ENCODE measurements at regions not wholly inside any gene's neighbourhood (a gene's known extent, or its start where the extent isn't known, plus 50 kb on each side); places are given as distances from the start of the nearest gene placed in this dataset.

DNA sequence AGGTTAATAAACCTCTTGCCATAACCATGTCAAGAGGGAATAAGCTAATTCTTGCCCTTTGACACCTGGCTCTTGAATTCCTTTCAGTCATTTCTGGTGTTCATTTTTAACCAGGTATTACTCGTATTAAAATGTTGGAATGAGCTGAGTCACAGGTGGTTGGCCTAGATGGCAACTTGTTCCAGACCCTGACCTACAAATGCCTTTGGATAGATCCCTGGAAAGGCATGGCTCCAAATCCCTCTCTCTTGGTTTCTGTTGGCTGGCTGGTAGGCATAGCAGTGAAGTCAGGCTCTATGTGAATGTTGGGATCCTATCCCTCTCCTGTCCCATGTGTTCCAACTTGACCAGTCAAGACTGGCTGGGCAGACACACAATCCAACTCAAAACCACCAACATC lies 277.1 kb upstream of the PROK2 start:
- Mint-ChIP-seq H3K4me3 (ENCODE audit: unreplicated experiment) (no peak overlapping the region), H3K4me1 (ENCODE audit: low read depth, unreplicated experiment) (no peaks in the 10 kb centered on the region), H3K27ac (ENCODE audit: unreplicated experiment) (no peak overlapping the region), H3K36me3 (ENCODE audit: unreplicated experiment) (peaks cover 16% of the 10 kb centered on the region), H3K9me3 (ENCODE audit: unreplicated experiment) (peaks cover 3% of the 10 kb centered on the region), H3K27me3 (ENCODE audit: unreplicated experiment) (no peaks in the 10 kb centered on the region)
- TF ChIP-seq, protein P1, sequence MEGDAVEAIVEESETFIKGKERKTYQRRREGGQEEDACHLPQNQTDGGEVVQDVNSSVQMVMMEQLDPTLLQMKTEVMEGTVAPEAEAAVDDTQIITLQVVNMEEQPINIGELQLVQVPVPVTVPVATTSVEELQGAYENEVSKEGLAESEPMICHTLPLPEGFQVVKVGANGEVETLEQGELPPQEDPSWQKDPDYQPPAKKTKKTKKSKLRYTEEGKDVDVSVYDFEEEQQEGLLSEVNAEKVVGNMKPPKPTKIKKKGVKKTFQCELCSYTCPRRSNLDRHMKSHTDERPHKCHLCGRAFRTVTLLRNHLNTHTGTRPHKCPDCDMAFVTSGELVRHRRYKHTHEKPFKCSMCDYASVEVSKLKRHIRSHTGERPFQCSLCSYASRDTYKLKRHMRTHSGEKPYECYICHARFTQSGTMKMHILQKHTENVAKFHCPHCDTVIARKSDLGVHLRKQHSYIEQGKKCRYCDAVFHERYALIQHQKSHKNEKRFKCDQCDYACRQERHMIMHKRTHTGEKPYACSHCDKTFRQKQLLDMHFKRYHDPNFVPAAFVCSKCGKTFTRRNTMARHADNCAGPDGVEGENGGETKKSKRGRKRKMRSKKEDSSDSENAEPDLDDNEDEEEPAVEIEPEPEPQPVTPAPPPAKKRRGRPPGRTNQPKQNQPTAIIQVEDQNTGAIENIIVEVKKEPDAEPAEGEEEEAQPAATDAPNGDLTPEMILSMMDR (IDR thresholded peaks at IDR 0.05; ENCODE audit: partially characterized antibody, unreplicated experiment) = no peak
- no peak for DNase-seq

DNA sequence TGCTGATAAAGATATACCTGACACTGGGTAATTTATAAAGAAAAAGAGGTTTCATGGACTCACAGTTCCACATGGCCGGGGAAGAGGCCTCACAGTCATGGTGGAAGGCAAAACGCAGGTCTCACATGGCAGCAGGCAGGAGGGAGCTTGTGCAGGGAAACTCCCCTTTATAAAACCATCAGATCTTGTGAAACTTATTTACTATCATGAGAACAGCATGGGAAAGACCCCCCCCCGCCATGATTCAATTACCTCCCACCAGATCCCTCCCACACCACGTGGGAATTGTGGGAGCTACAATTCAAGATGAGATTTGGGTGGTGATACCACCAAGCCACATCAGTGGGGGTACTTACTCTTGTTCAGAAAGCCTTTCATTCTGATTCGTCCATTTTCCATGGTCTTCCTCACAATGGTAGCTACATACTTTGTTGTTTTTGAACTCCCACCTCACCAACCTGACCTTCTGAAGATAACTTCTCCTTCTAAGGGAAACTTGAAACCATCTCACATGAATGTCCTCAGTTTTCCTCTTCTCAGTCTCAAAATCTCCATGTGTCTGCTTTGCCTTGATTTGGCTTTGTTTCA lies 275.6 kb upstream of the PROK2 start:
- no peak overlapping the region for H3K4me3 Mint-ChIP-seq (ENCODE audit: unreplicated experiment)
- no peak for DNase-seq
- peaks cover 16% of the 10 kb centered on the region for H3K36me3 Mint-ChIP-seq (ENCODE audit: unreplicated experiment)
- no peaks in the 10 kb centered on the region for H3K4me1 Mint-ChIP-seq (ENCODE audit: low read depth, unreplicated experiment)
- H3K27me3 Mint-ChIP-seq (ENCODE audit: unreplicated experiment) = no peaks in the 10 kb centered on the region
- H3K9me3 Mint-ChIP-seq (ENCODE audit: unreplicated experiment) = peaks cover 3% of the 10 kb centered on the region
- TF ChIP-seq, protein P1 (IDR thresholded peaks at IDR 0.05; ENCODE audit: partially characterized antibody, unreplicated experiment) = no peak
- H3K27ac Mint-ChIP-seq (ENCODE audit: unreplicated experiment) = no peak overlapping the region

DNA sequence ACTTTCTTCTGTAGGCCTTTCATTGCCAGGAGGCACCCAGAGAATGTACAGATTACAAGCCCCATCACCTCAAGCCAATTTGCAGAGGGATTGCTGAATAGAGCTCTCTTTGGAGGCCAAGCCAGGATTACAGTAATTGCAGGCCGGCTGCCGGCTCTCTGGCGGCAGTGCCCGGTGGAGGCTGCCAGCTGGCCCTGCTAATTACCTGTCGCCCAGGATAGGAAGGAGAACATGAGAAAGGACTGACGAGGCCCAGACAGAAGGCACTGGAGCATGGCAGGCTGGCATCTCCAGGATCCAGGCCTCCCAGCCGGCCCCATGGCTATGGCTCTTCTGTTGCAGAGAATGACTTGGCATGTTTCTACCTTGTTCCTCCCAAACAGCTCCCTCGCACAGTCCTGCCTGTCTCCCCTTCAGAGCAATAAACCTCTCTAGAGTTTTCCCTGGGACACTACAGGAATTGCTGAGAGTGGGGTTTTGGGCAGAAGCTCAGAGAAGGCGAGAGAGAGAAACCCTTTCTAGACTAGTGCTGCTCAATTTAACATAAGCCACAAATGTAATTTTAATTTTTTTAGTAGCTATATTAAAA lies 273.6 kb upstream of the PROK2 start:
- Mint-ChIP-seq H3K36me3 (ENCODE audit: unreplicated experiment) (peaks cover 10% of the 10 kb centered on the region), H3K27ac (ENCODE audit: unreplicated experiment) (no peak overlapping the region), H3K27me3 (ENCODE audit: unreplicated experiment) (no peaks in the 10 kb centered on the region), H3K4me1 (ENCODE audit: low read depth, unreplicated experiment) (no peaks in the 10 kb centered on the region), H3K4me3 (ENCODE audit: unreplicated experiment) (no peak overlapping the region), H3K9me3 (ENCODE audit: unreplicated experiment) (no peaks in the 10 kb centered on the region)
- TF ChIP-seq, protein P1 (IDR thresholded peaks at IDR 0.05; ENCODE audit: partially characterized antibody, unreplicated experiment) = no peak
- no peak for DNase-seq

DNA sequence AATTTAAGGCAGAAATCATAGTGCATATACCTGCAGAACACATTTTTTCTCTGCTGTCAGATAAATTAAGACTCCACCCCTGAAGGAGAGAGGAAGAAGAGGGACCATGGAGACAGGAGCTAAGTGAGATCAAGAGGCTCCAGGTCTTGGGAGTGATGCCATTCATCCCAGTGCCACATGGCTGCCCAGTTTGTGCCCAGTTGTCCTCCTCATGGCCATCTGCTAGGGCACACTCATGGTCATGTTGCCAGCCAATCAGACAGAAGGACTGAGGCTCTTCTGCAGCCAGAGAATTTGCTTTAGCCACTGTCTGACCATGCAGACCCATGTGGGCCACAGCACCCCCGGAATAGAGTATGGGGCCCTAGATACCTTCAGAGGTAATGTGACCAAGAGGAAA lies 270.5 kb upstream of the PROK2 start:
- Mint-ChIP-seq H3K36me3 (ENCODE audit: unreplicated experiment) (no peaks in the 10 kb centered on the region), H3K4me1 (ENCODE audit: low read depth, unreplicated experiment) (no peaks in the 10 kb centered on the region), H3K27me3 (ENCODE audit: unreplicated experiment) (no peaks in the 10 kb centered on the region), H3K9me3 (ENCODE audit: unreplicated experiment) (no peaks in the 10 kb centered on the region), H3K4me3 (ENCODE audit: unreplicated experiment) (no peak overlapping the region), H3K27ac (ENCODE audit: unreplicated experiment) (no peak overlapping the region)
- DNase-seq = no peak
- TF ChIP-seq, protein P1 (IDR thresholded peaks at IDR 0.05; ENCODE audit: partially characterized antibody, unreplicated experiment) = no peak

DNA sequence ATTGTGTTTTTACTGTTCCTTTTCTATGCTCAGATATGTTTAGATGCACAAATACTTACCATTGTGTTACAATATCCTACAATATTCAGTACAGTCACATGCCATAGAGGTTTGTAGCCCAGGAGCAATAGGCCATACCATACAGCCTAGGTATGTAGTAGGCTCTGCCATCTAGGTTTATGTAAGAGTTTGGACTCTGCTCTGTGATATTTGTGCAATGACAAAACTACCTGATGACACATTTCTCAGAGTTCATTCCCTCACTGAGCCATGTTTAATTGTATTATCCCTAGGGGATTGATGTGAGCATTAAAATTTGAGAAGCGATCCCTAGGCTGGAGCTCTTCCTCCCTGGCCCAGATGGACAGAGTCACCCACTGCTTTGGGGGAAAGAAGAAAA lies 270.0 kb upstream of the PROK2 start:
- Mint-ChIP-seq H3K4me3 (ENCODE audit: unreplicated experiment) (no peak overlapping the region), H3K9me3 (ENCODE audit: unreplicated experiment) (no peaks in the 10 kb centered on the region), H3K27me3 (ENCODE audit: unreplicated experiment) (no peaks in the 10 kb centered on the region)

More for the DNA sequence above, 270.0 kb upstream of the PROK2 start:
- Mint-ChIP-seq H3K27ac (ENCODE audit: unreplicated experiment) (no peak overlapping the region), H3K4me1 (ENCODE audit: low read depth, unreplicated experiment) (no peaks in the 10 kb centered on the region), H3K36me3 (ENCODE audit: unreplicated experiment) (no peaks in the 10 kb centered on the region)
- DNase-seq = no peak
- TF ChIP-seq, protein P1 (IDR thresholded peaks at IDR 0.05; ENCODE audit: partially characterized antibody, unreplicated experiment) = no peak

All from glutamatergic neuron (in vitro differentiated cells).